ENCODE measurements at regions not wholly inside any gene's neighbourhood (a gene's known extent, or its start where the extent isn't known, plus 50 kb on each side); places are given as distances from the start of the nearest gene placed in this dataset.

GRCh38 chr12:71300772-71301675 is 138.6 kb upstream of the LGR5 start:
- POLR2A ChIA-PET, result no interaction called here
- intact Hi-C loops (cut with micrococcal nuclease), result no loop called here
- no peak for DNase-seq
- CTCF ChIA-PET, result no interaction called here
- H3K9me3 Mint-ChIP-seq, result no peaks in the 10 kb centered on the region
- no peaks in the 10 kb centered on the region for H3K4me1 Mint-ChIP-seq (ENCODE audit: low read depth)
- H3K36me3 Mint-ChIP-seq (ENCODE audit: low read depth), result no peaks in the 10 kb centered on the region
- no peak overlapping the region for H3K27ac Mint-ChIP-seq
- no peak overlapping the region for H3K4me3 Mint-ChIP-seq
- TF ChIP-seq CTCF (IDR thresholded peaks at IDR 0.05), result no peak
- no peak for ATAC-seq
- no peaks in the 10 kb centered on the region for H3K27me3 Mint-ChIP-seq

GRCh38 chr12:71299541-71300376 is 139.8 kb upstream of the LGR5 start:
- ATAC-seq, result no peak
- Mint-ChIP-seq H3K27ac (no peak overlapping the region), H3K36me3 (ENCODE audit: low read depth) (no peaks in the 10 kb centered on the region), H3K4me3 (no peak overlapping the region), H3K9me3 (no peaks in the 10 kb centered on the region), H3K4me1 (ENCODE audit: low read depth) (no peaks in the 10 kb centered on the region), H3K27me3 (no peaks in the 10 kb centered on the region)
- ChIA-PET CTCF (no interaction called here), POLR2A (no interaction called here)
- DNase-seq, result no peak
- intact Hi-C loops (cut with micrococcal nuclease), result no loop called here
- no peak for TF ChIP-seq CTCF (IDR thresholded peaks at IDR 0.05)

- POLR2A ChIA-PET, result no interaction called here
- CTCF ChIA-PET, result no interaction called here
- no peak overlapping the region for H3K4me3 Mint-ChIP-seq
- ATAC-seq (no peak), DNase-seq (no peak)
- intact Hi-C loops (cut with micrococcal nuclease), result no loop called here
- H3K36me3 Mint-ChIP-seq (ENCODE audit: low read depth), result no peaks in the 10 kb centered on the region
- no peaks in the 10 kb centered on the region for H3K4me1 Mint-ChIP-seq (ENCODE audit: low read depth)
- no peaks in the 10 kb centered on the region for H3K9me3 Mint-ChIP-seq
- H3K27ac Mint-ChIP-seq, result no peak overlapping the region
- no peak for TF ChIP-seq CTCF (IDR thresholded peaks at IDR 0.05)
- H3K27me3 Mint-ChIP-seq, result no peaks in the 10 kb centered on the region
Observed at GRCh38 chr12:71297930-71298329, 140.1 kb upstream of the TSPAN8 start.

GRCh38 chr12:71295953-71296352 is 138.2 kb upstream of the TSPAN8 start:
- no peaks in the 10 kb centered on the region for H3K4me1 Mint-ChIP-seq (ENCODE audit: low read depth)
- no peak for TF ChIP-seq CTCF (IDR thresholded peaks at IDR 0.05)
- H3K27me3 Mint-ChIP-seq, result no peaks in the 10 kb centered on the region
- ChIA-PET POLR2A (no interaction called here), CTCF (no interaction called here)
- H3K36me3 Mint-ChIP-seq (ENCODE audit: low read depth), result no peaks in the 10 kb centered on the region
- H3K9me3 Mint-ChIP-seq, result peaks cover 8% of the 10 kb centered on the region
- no peak overlapping the region for H3K27ac Mint-ChIP-seq
- H3K4me3 Mint-ChIP-seq, result no peak overlapping the region
- ATAC-seq, result no peak
- no peak for DNase-seq
- intact Hi-C loops (cut with micrococcal nuclease), result no loop called here

GRCh38 chr12:71291746-71292145 is 133.9 kb upstream of the TSPAN8 start:
- Mint-ChIP-seq H3K36me3 (ENCODE audit: low read depth) (no peaks in the 10 kb centered on the region), H3K4me1 (ENCODE audit: low read depth) (no peaks in the 10 kb centered on the region), H3K4me3 (no peak overlapping the region), H3K27ac (no peak overlapping the region), H3K9me3 (peaks cover 13% of the 10 kb centered on the region), H3K27me3 (no peaks in the 10 kb centered on the region)
- CTCF ChIA-PET, result no interaction called here
- DNase-seq (no peak), ATAC-seq (no peak)
- POLR2A ChIA-PET, result no interaction called here
- TF ChIP-seq CTCF (IDR thresholded peaks at IDR 0.05), result no peak
- intact Hi-C loops (cut with micrococcal nuclease), result no loop called here
